ENCODE measurements at regions not wholly inside any gene's neighbourhood (a gene's known extent, or its start where the extent isn't known, plus 50 kb on each side); places are given as distances from the start of the nearest gene placed in this dataset.
"Not testable (repeated sequence)": the region's sequence is repeated elsewhere in the genome, so short reads cannot be mapped to it uniquely, and the experiment has no call there.

GRCh38 chr1:229908689-229909088 is 158.3 kb upstream of the GALNT2 start:
- ChIA-PET POLR2A (no interaction called here), CTCF (no interaction called here)
- Mint-ChIP-seq H3K27me3 (ENCODE audit: insufficient read depth, unreplicated experiment) (peaks cover 19% of the 10 kb centered on the region), H3K4me3 (ENCODE audit: unreplicated experiment) (no peak overlapping the region), H3K36me3 (ENCODE audit: insufficient read depth, unreplicated experiment) (no peaks in the 10 kb centered on the region), H3K27ac (ENCODE audit: unreplicated experiment) (no peak overlapping the region), H3K9me3 (ENCODE audit: unreplicated experiment) (no peaks in the 10 kb centered on the region), H3K4me1 (ENCODE audit: low read depth, unreplicated experiment) (no peaks in the 10 kb centered on the region)
- Histone ChIP-seq H3K4me3 (ENCODE audit: low read depth, low read length) (no peak overlapping the region), H3K4me1 (no peaks in the 10 kb centered on the region), H3K9me3 (peaks cover 3% of the 10 kb centered on the region; the same call in 1 of the 2 replicates), H3K27me3 (replicated peaks; ENCODE audit: control insufficient read depth, insufficient read depth, low read length) (no peaks in the 10 kb centered on the region), H3K36me3 (ENCODE audit: control insufficient read depth, insufficient read depth, low read length) (no peaks in the 10 kb centered on the region)
- BruUV-seq (replicated peaks) = no TSS peak
- intact Hi-C loops (cut with micrococcal nuclease; ENCODE audit: unreplicated experiment) = no loop called here
- DNase-seq = no peak
- TF ChIP-seq CTCF (IDR thresholded peaks at IDR 0.05; ENCODE audit: insufficient read depth in 1 of 2, low read depth in 1 of 2, low read length in 1 of 2, severe bottlenecking in 1 of 2, unreplicated experiment in 1 of 2) = no peak

- Histone ChIP-seq H3K27me3 (replicated peaks; ENCODE audit: control insufficient read depth, insufficient read depth, low read length) (no peaks in the 10 kb centered on the region), H3K4me3 (ENCODE audit: low read depth, low read length) (no peak overlapping the region)
- BruUV-seq (replicated peaks) = no TSS peak
Observed at GRCh38 chr1:229913489-229913888, 153.5 kb upstream of the GALNT2 start.

GRCh38 chr1:229919488-229919887 is 147.6 kb upstream of the GALNT2 start:
- H3K27me3 Mint-ChIP-seq (ENCODE audit: insufficient read depth, unreplicated experiment); H3K36me3 Mint-ChIP-seq (ENCODE audit: insufficient read depth, unreplicated experiment); intact Hi-C loops (cut with micrococcal nuclease; ENCODE audit: unreplicated experiment); H3K9me3 Mint-ChIP-seq (ENCODE audit: unreplicated experiment); H3K36me3 ChIP-seq (ENCODE audit: control insufficient read depth, insufficient read depth, low read length); H3K27ac Mint-ChIP-seq (ENCODE audit: unreplicated experiment); BruUV-seq (replicated peaks); H3K27me3 ChIP-seq (replicated peaks; ENCODE audit: control insufficient read depth, insufficient read depth, low read length); POLR2A ChIA-PET; DNase-seq; H3K4me3 Mint-ChIP-seq (ENCODE audit: unreplicated experiment); CTCF ChIA-PET; H3K9me3 ChIP-seq; H3K4me1 Mint-ChIP-seq (ENCODE audit: low read depth, unreplicated experiment); H3K4me3 ChIP-seq (ENCODE audit: low read depth, low read length); H3K4me1 ChIP-seq: not testable (repeated sequence)

More at GRCh38 chr1:229913489-229913888, 153.5 kb upstream of the GALNT2 start:
- CTCF ChIA-PET = no interaction called here
- H3K9me3 Mint-ChIP-seq (ENCODE audit: unreplicated experiment) = no peaks in the 10 kb centered on the region
- H3K4me1 Mint-ChIP-seq (ENCODE audit: low read depth, unreplicated experiment) = no peaks in the 10 kb centered on the region
- POLR2A ChIA-PET = no interaction called here
- H3K4me3 Mint-ChIP-seq (ENCODE audit: unreplicated experiment) = no peak overlapping the region
- Histone ChIP-seq H3K36me3 (ENCODE audit: control insufficient read depth, insufficient read depth, low read length) (no peaks in the 10 kb centered on the region), H3K9me3 (no peaks in the 10 kb centered on the region), H3K4me1 (no peaks in the 10 kb centered on the region)
- H3K36me3 Mint-ChIP-seq (ENCODE audit: insufficient read depth, unreplicated experiment) = no peaks in the 10 kb centered on the region
- DNase-seq = no peak
- H3K27ac Mint-ChIP-seq (ENCODE audit: unreplicated experiment) = no peak overlapping the region
- H3K27me3 Mint-ChIP-seq (ENCODE audit: insufficient read depth, unreplicated experiment) = peaks cover 15% of the 10 kb centered on the region
- intact Hi-C loops (cut with micrococcal nuclease; ENCODE audit: unreplicated experiment) = no loop called here
- TF ChIP-seq CTCF (IDR thresholded peaks at IDR 0.05; ENCODE audit: insufficient read depth in 1 of 2, low read depth in 1 of 2, low read length in 1 of 2, severe bottlenecking in 1 of 2, unreplicated experiment in 1 of 2) = no peak

- Histone ChIP-seq H3K36me3 (ENCODE audit: control insufficient read depth, insufficient read depth, low read length) (no peaks in the 10 kb centered on the region), H3K9me3 (no peaks in the 10 kb centered on the region), H3K4me1 (no peaks in the 10 kb centered on the region), H3K4me3 (ENCODE audit: low read depth, low read length) (no peak overlapping the region), H3K27me3 (replicated peaks; ENCODE audit: control insufficient read depth, insufficient read depth, low read length) (no peaks in the 10 kb centered on the region)
- POLR2A ChIA-PET = no interaction called here
- no peak for DNase-seq
- no peak for TF ChIP-seq CTCF (IDR thresholded peaks at IDR 0.05; ENCODE audit: insufficient read depth in 1 of 2, low read depth in 1 of 2, low read length in 1 of 2, severe bottlenecking in 1 of 2, unreplicated experiment in 1 of 2)
- no peaks in the 10 kb centered on the region for H3K4me1 Mint-ChIP-seq (ENCODE audit: low read depth, unreplicated experiment)
- no peak overlapping the region for H3K4me3 Mint-ChIP-seq (ENCODE audit: unreplicated experiment)
- H3K27ac Mint-ChIP-seq (ENCODE audit: unreplicated experiment) = no peak overlapping the region
- peaks cover 8% of the 10 kb centered on the region for H3K27me3 Mint-ChIP-seq (ENCODE audit: insufficient read depth, unreplicated experiment)
- no peaks in the 10 kb centered on the region for H3K36me3 Mint-ChIP-seq (ENCODE audit: insufficient read depth, unreplicated experiment)
- CTCF ChIA-PET = no interaction called here
- BruUV-seq (replicated peaks) = no TSS peak
- H3K9me3 Mint-ChIP-seq (ENCODE audit: unreplicated experiment) = no peaks in the 10 kb centered on the region
- intact Hi-C loops (cut with micrococcal nuclease; ENCODE audit: unreplicated experiment) = no loop called here
Observed at GRCh38 chr1:229920683-229921082, 146.4 kb upstream of the GALNT2 start.

Data from Caco-2 (cell line).